ENCODE measurements at regions not wholly inside any gene's neighbourhood (a gene's known extent, or its start where the extent isn't known, plus 50 kb on each side); places are given as distances from the start of the nearest gene placed in this dataset.
"Not testable (repeated sequence)": the region's sequence is repeated elsewhere in the genome, so short reads cannot be mapped to it uniquely, and the experiment has no call there.

- DNase-seq (ENCODE audit: low spot score) = no peak
Measured at GRCh38 chr5:123294544-123294943, 128.7 kb downstream of the CEP120 start.

GRCh38 chr5:123289210-123289609 is 134.0 kb downstream of the CEP120 start:
- no peak for DNase-seq (ENCODE audit: low spot score)

GRCh38 chr5:123287881-123288280 is 135.3 kb downstream of the CEP120 start:
- no peak for DNase-seq (ENCODE audit: low spot score)

- DNase-seq (ENCODE audit: low spot score) = no peak
Measured at GRCh38 chr5:123286891-123287290, 136.3 kb downstream of the CEP120 start.

- no peak for DNase-seq (ENCODE audit: low spot score)
Measured at GRCh38 chr5:123285122-123286023, 137.8 kb downstream of the CEP120 start.

- no peak for DNase-seq (ENCODE audit: low spot score)
Measured at GRCh38 chr5:123283499-123283898, 139.7 kb downstream of the CEP120 start.

GRCh38 chr5:123283031-123283430 is 140.2 kb downstream of the CEP120 start:
- DNase-seq (ENCODE audit: low spot score) = no peak

- DNase-seq (ENCODE audit: low spot score) = no peak
Measured at GRCh38 chr5:123282444-123282843, 140.8 kb downstream of the CEP120 start.

- not testable (repeated sequence) for DNase-seq (ENCODE audit: low spot score)
Measured at GRCh38 chr5:123280854-123281253, 142.3 kb downstream of the CEP120 start.

GRCh38 chr5:123279136-123279535 is 144.1 kb downstream of the CEP120 start:
- DNase-seq (ENCODE audit: low spot score) = no peak

GRCh38 chr5:123278284-123278683 is 144.9 kb downstream of the CEP120 start:
- no peak for DNase-seq (ENCODE audit: low spot score)

- no peak for DNase-seq (ENCODE audit: low spot score)
Measured at GRCh38 chr5:123273984-123274383, 149.2 kb downstream of the CEP120 start.

- no peak for DNase-seq (ENCODE audit: low spot score)
Measured at GRCh38 chr5:123273095-123273494, 150.1 kb downstream of the CEP120 start.

- no peak for DNase-seq (ENCODE audit: low spot score)
Measured at GRCh38 chr5:123269851-123270250, 153.4 kb downstream of the CEP120 start.

- DNase-seq (ENCODE audit: low spot score) = no peak
Measured at GRCh38 chr5:123269436-123269835, 153.8 kb downstream of the CEP120 start.

GRCh38 chr5:123266365-123266764 is 156.8 kb downstream of the CEP120 start:
- no peak for DNase-seq (ENCODE audit: low spot score)

- DNase-seq (ENCODE audit: low spot score) = no peak
Measured at GRCh38 chr5:123265551-123265950, 157.7 kb downstream of the CEP120 start.

GRCh38 chr5:123264394-123264793 is 158.8 kb downstream of the CEP120 start:
- peak; percentile 9 for DNase-seq (ENCODE audit: low spot score)

GRCh38 chr5:123263859-123264258 is 159.3 kb downstream of the CEP120 start:
- no peak for DNase-seq (ENCODE audit: low spot score)

- DNase-seq (ENCODE audit: low spot score) = no peak
Measured at GRCh38 chr5:123262216-123262823, 160.9 kb downstream of the CEP120 start.

- DNase-seq (ENCODE audit: low spot score) = no peak
Measured at GRCh38 chr5:123261752-123262151, 161.5 kb downstream of the CEP120 start.

GRCh38 chr5:123249446-123249845 is 160.4 kb downstream of the PRDM6 start:
- no peak for DNase-seq (ENCODE audit: low spot score)

- no peak for DNase-seq (ENCODE audit: low spot score)
Measured at GRCh38 chr5:123245689-123246088, 156.6 kb downstream of the PRDM6 start.
